Upper lobe of right lung (tissue), 1 donor: ENCODE measurements at regions not wholly inside any gene's neighbourhood (a gene's known extent, or its start where the extent isn't known, plus 50 kb on each side); places are given as distances from the start of the nearest gene placed in this dataset.

ENCODE experiments used
- ATAC-seq: fragments of 200-7000 bp; cut with Tn5 transposase; one replicate; pipeline ENCODE4 v1.9.1; 2020; ENCODE audit warnings: mild to moderate bottlenecking, moderate library complexity
- DNase-seq: peaks from one replicate; pipeline ENCODE4 v3.0.0-alpha.2; 2020
- H3K27ac ChIP-seq: fragments of 200-600 bp; one replicate; pipeline ENCODE4 v1.8.0; 2022
- H3K27me3 ChIP-seq: fragments of 200-600 bp; one replicate; pipeline ENCODE4 v1.8.0; 2022; ENCODE audit warnings: mild to moderate bottlenecking
- H3K36me3 ChIP-seq: fragments of 200-600 bp; one replicate; pipeline ENCODE4 v1.8.0; 2022
- H3K4me1 ChIP-seq: fragments of 200-600 bp; one replicate; pipeline ENCODE4 v1.8.0; 2022
- H3K4me3 ChIP-seq: fragments of 200-600 bp; one replicate; pipeline ENCODE4 v1.8.0; 2022; ENCODE audit warnings: mild to moderate bottlenecking
- H3K9me3 ChIP-seq: fragments of 200-600 bp; one replicate; pipeline ENCODE4 v1.8.0; 2022
- intact Hi-C: fragments of 100-400 bp; cut with DNase I; formaldehyde crosslinking; loops from one replicate; pipeline ENCODE4 v1.11.0; 2022
- TF ChIP-seq, protein P1 (sequence below): fragments of 200-600 bp; IDR thresholded peaks from one replicate; pipeline ENCODE4 v1.8.0; 2022; ENCODE audit warnings: antibody characterized with exemption
- donor health status: DM: no; HTN: yes; CAD: no; lungs with severe emphysema.

DNA sequence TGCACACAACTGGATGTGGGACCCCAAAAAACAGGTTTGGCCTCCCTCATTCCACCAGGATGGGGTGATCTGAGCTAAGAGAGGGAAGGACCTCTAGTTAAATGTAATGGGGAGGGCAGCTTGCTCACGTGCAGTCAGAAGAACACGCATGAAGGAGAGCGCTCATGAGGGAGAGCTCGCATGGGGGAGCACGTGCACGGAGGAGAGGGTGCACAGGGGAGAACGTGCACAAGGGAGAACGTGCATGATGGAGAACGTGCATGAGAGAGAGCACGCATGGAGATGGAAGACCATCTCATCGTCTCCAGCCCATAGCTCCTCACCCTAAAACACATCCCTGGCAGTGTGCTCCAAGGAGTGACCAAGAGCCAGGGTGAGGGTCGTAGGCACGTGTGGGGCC is 141.2 kb downstream of the RBFOX3 start:
- ATAC-seq (no peak), DNase-seq (no peak)
- Histone ChIP-seq H3K9me3 (no peaks in the 10 kb centered on the region), H3K4me3 (no peak overlapping the region), H3K27ac (no peak overlapping the region), H3K4me1 (no peaks in the 10 kb centered on the region), H3K27me3 (peaks cover 38% of the 10 kb centered on the region), H3K36me3 (no peaks in the 10 kb centered on the region)
- intact Hi-C loops = no loop called here
- TF ChIP-seq, protein P1, sequence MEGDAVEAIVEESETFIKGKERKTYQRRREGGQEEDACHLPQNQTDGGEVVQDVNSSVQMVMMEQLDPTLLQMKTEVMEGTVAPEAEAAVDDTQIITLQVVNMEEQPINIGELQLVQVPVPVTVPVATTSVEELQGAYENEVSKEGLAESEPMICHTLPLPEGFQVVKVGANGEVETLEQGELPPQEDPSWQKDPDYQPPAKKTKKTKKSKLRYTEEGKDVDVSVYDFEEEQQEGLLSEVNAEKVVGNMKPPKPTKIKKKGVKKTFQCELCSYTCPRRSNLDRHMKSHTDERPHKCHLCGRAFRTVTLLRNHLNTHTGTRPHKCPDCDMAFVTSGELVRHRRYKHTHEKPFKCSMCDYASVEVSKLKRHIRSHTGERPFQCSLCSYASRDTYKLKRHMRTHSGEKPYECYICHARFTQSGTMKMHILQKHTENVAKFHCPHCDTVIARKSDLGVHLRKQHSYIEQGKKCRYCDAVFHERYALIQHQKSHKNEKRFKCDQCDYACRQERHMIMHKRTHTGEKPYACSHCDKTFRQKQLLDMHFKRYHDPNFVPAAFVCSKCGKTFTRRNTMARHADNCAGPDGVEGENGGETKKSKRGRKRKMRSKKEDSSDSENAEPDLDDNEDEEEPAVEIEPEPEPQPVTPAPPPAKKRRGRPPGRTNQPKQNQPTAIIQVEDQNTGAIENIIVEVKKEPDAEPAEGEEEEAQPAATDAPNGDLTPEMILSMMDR = no peak

DNA sequence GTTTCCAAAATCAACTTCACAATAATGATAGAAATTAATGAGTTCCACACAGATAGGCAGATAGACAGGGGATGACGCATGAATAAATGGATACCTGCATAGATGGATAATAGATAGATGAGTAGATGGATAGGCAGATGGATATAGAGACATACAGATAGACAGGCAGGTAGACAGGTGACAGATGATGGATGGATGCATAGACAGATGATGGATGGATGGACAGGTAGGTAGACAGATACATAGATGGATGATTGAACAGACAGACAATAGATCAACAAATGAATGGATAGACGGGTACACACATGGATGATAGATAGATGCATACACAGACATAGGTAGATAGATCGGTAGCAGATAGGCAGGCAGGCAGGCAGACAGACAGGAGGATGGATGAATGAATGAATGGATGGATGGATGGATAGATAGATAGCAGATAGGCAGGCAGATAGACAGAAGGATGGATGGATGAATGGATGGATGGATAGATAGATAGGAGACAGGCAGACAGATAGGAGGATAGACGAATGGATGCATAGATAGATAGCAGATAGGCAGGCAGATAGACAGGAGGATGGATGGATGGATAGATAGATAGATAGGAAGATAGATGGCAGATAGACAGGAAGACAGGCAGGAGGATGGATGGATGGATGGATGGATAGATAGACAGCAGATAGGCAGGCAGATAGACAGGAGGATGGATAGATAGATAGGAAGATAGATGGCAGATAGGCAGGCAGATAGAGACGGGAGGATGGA is 142.5 kb downstream of the RBFOX3 start:
- ATAC-seq = no peak
- DNase-seq = no peak
- intact Hi-C loops = no loop called here
- Histone ChIP-seq H3K9me3 (no peaks in the 10 kb centered on the region), H3K36me3 (no peaks in the 10 kb centered on the region), H3K27me3 (peaks cover 31% of the 10 kb centered on the region), H3K4me3 (no peak overlapping the region), H3K4me1 (no peaks in the 10 kb centered on the region), H3K27ac (no peak overlapping the region)
- TF ChIP-seq, protein P1 = no peak

DNA sequence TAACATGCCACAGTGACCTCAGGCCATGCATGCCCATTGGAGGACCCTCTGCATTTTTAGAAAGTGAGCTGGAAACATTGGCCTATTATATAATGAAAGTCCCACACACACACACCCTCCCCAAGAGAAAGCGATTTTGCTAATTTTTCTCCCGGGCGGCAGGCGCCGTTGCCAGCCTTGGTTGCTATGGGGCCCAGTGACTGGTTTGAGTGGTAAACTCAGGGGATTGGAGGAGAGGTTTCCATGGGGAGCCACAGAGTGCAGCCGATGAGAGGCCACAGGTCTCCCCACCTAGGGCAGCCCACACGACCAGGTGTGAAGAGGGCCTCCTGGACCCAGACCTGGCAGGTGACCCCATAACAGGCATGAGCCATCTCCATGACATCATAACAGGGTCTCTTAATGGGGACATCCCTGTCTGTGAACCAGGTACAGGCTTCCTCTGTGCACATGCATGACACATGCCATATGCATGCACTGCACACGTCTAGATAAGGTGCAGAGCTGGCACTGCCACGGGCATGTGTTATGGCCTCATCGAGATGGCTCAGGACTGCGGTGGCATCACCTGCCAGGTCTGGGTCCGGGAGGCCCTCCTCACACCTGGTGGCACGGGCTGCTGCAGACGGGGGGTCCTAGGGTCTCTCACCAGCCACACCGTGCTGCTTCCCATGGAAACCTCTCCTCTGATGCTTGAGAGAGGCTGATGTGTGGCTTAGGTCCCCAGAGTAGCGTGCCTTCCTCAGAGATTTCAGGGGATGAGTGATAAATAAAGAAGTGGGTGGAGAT is 144.1 kb downstream of the RBFOX3 start:
- Histone ChIP-seq H3K4me3 (no peak overlapping the region), H3K4me1 (no peaks in the 10 kb centered on the region), H3K27me3 (peaks cover 22% of the 10 kb centered on the region), H3K36me3 (no peaks in the 10 kb centered on the region), H3K9me3 (no peaks in the 10 kb centered on the region), H3K27ac (no peak overlapping the region)
- intact Hi-C loops = no loop called here
- DNase-seq = no peak
- TF ChIP-seq, protein P1 = no peak
- ATAC-seq = no peak

DNA sequence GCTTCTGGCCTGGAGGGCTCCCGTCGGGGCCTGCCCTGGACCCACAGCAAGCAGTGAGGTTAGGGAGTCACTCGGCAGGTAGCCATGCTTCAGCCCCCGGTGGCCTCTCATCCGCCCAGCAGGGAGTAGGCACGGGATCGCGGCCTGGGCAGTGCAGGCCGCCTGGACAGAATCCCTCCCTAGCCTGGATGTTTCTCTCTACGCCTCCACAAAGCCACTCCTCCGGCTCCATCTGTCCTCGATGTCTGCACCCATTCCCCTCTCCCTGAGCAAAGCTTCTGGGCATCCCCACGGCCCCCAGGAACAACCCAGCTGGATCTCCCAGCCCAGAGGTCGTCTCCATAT is 145.2 kb downstream of the RBFOX3 start:
- DNase-seq (no peak), ATAC-seq (no peak)
- H3K27me3 ChIP-seq = peaks cover 27% of the 10 kb centered on the region
- no peaks in the 10 kb centered on the region for H3K4me1 ChIP-seq
- no peak overlapping the region for H3K27ac ChIP-seq
- no peak overlapping the region for H3K4me3 ChIP-seq
- intact Hi-C loops = no loop called here
- no peaks in the 10 kb centered on the region for H3K9me3 ChIP-seq
- H3K36me3 ChIP-seq = no peaks in the 10 kb centered on the region
- TF ChIP-seq, protein P1 = no peak

DNA sequence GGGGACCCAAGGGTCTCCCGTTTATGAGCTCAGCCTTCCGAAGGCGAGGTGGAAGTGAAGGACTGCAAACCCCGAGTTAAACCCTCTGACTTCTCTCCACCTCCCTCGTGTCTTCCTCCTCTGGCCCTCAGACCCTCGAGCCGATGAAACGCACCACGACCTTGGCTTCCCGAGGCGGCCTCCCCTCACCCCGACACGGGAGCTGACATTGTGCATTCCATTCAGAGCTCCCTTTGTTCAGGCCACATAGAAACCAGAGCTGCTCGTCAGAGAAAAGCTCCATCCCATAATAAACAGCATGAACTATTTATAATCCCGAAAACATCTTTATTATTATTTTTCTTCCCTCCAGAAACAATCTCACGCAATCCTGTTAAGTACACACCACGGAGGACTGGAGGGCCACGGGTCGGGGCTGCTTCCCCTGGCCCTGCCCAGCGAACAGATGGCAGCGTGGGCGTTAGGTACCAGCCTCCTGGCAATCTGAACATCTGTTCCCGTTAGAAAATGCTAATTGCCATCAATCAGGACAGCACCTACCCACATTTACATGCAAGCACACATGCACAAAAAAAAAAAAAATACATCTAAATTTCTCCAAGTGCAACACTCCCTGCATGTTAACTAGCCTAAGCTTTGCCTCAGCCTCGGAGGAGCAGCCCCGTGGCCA is 145.7 kb downstream of the RBFOX3 start:
- ATAC-seq = no peak
- Histone ChIP-seq H3K9me3 (no peaks in the 10 kb centered on the region), H3K27me3 (peaks cover 27% of the 10 kb centered on the region), H3K36me3 (no peaks in the 10 kb centered on the region), H3K27ac (no peak overlapping the region), H3K4me3 (no peak overlapping the region), H3K4me1 (no peaks in the 10 kb centered on the region)
- no peak for DNase-seq
- TF ChIP-seq, protein P1 = no peak
- intact Hi-C loops = no loop called here
